ENCODE measurements at regions not wholly inside any gene's neighbourhood (a gene's known extent, or its start where the extent isn't known, plus 50 kb on each side); places are given as distances from the start of the nearest gene placed in this dataset.

- no peaks in the 10 kb centered on the region for H3K27me3 ChIP-seq (ENCODE audit: insufficient read depth, low read depth)
- H3K9ac ChIP-seq = no peak overlapping the region
- no peak for TF ChIP-seq CTCF (conservative IDR thresholded peaks at IDR 0.05; ENCODE audit: low read depth, low read length)
- H2AFZ ChIP-seq (ENCODE audit: low read depth) = no peak overlapping the region
- no peaks in the 10 kb centered on the region for H3K79me2 ChIP-seq (ENCODE audit: insufficient read depth, low read depth)
- no peak overlapping the region for H3K27ac ChIP-seq
- H3K4me1 ChIP-seq (ENCODE audit: low read depth, poor library complexity, severe bottlenecking) = no peaks in the 10 kb centered on the region
- H3K4me2 ChIP-seq = no peak overlapping the region
- no peaks in the 10 kb centered on the region for H3K36me3 ChIP-seq (ENCODE audit: insufficient read depth)
- H3K4me3 ChIP-seq (IDR thresholded peaks at IDR 0.05; ENCODE audit: insufficient read depth, low read depth, low read length) = no peak overlapping the region
- no peaks in the 10 kb centered on the region for H4K20me1 ChIP-seq (ENCODE audit: insufficient read depth)
These were observed 1529.3 kb upstream of the SLC10A2 start for GRCh38 chr13:104595511-104595910.

GRCh38 chr13:104594806-104595205 lies 1528.6 kb upstream of the SLC10A2 start:
- Histone ChIP-seq H3K27ac (no peak overlapping the region), H2AFZ (ENCODE audit: low read depth) (no peak overlapping the region), H3K4me3 (IDR thresholded peaks at IDR 0.05; ENCODE audit: insufficient read depth, low read depth, low read length) (no peak overlapping the region), H4K20me1 (ENCODE audit: insufficient read depth) (no peaks in the 10 kb centered on the region), H3K36me3 (ENCODE audit: insufficient read depth) (no peaks in the 10 kb centered on the region), H3K4me1 (ENCODE audit: low read depth, poor library complexity, severe bottlenecking) (no peaks in the 10 kb centered on the region), H3K9ac (no peak overlapping the region), H3K27me3 (ENCODE audit: insufficient read depth, low read depth) (no peaks in the 10 kb centered on the region), H3K79me2 (ENCODE audit: insufficient read depth, low read depth) (no peaks in the 10 kb centered on the region), H3K4me2 (no peak overlapping the region)
- TF ChIP-seq CTCF (conservative IDR thresholded peaks at IDR 0.05; ENCODE audit: low read depth, low read length) = no peak

GRCh38 chr13:104593693-104594092 lies 1527.5 kb upstream of the SLC10A2 start:
- Histone ChIP-seq H3K4me3 (IDR thresholded peaks at IDR 0.05; ENCODE audit: insufficient read depth, low read depth, low read length) (no peak overlapping the region), H3K36me3 (ENCODE audit: insufficient read depth) (no peaks in the 10 kb centered on the region), H3K4me2 (no peak overlapping the region), H2AFZ (ENCODE audit: low read depth) (no peak overlapping the region), H3K79me2 (ENCODE audit: insufficient read depth, low read depth) (no peaks in the 10 kb centered on the region), H3K27ac (no peak overlapping the region), H3K4me1 (ENCODE audit: low read depth, poor library complexity, severe bottlenecking) (no peaks in the 10 kb centered on the region), H3K27me3 (ENCODE audit: insufficient read depth, low read depth) (no peaks in the 10 kb centered on the region), H4K20me1 (ENCODE audit: insufficient read depth) (no peaks in the 10 kb centered on the region), H3K9ac (no peak overlapping the region)
- no peak for TF ChIP-seq CTCF (conservative IDR thresholded peaks at IDR 0.05; ENCODE audit: low read depth, low read length)

- Histone ChIP-seq H3K79me2 (ENCODE audit: insufficient read depth, low read depth) (no peaks in the 10 kb centered on the region), H3K4me1 (ENCODE audit: low read depth, poor library complexity, severe bottlenecking) (no peaks in the 10 kb centered on the region), H3K4me3 (IDR thresholded peaks at IDR 0.05; ENCODE audit: insufficient read depth, low read depth, low read length) (no peak overlapping the region), H4K20me1 (ENCODE audit: insufficient read depth) (no peaks in the 10 kb centered on the region), H3K9ac (no peak overlapping the region), H3K36me3 (ENCODE audit: insufficient read depth) (no peaks in the 10 kb centered on the region), H2AFZ (ENCODE audit: low read depth) (no peak overlapping the region), H3K27ac (no peak overlapping the region), H3K27me3 (ENCODE audit: insufficient read depth, low read depth) (no peaks in the 10 kb centered on the region), H3K4me2 (no peak overlapping the region)
- no peak for TF ChIP-seq CTCF (conservative IDR thresholded peaks at IDR 0.05; ENCODE audit: low read depth, low read length)
These were observed 1527.0 kb upstream of the SLC10A2 start for GRCh38 chr13:104593251-104593576.

Data from KMS-11 (cell line).